ENCODE measurements at regions not wholly inside any gene's neighbourhood (a gene's known extent, or its start where the extent isn't known, plus 50 kb on each side); places are given as distances from the start of the nearest gene placed in this dataset.
"Not testable (repeated sequence)": the region's sequence is repeated elsewhere in the genome, so short reads cannot be mapped to it uniquely, and the experiment has no call there.

GRCh38 chr14:97995531-97995930 is 1198.3 kb downstream of the VRK1 start:
- Mint-ChIP-seq H3K27me3 (no peaks in the 10 kb centered on the region), H3K4me1 (peaks cover 78 to 84% (median 80%) of the 10 kb centered on the region in 3 donors), H3K4me3 (peak overlapping the region in 2 of 3 donors; percentile 25 to 62), H3K36me3 (no peaks in the 10 kb centered on the region), H3K27ac (peak overlapping the region; percentile 95 to 98), H3K9me3 (peaks cover 0 to 6% (median 0%) of the 10 kb centered on the region in 3 donors)
- ATAC-seq (replicated peaks in 1 of 4) (peak in 2 of 4 experiments; percentile 21 to 37), DNase-seq (peak in 4 of 35 experiments; percentile 16 to 38 (median 30))
- POLR2A ChIA-PET, result interaction anchor here in 1 of 2 donors (0.7 kb wide), 1 partner anchor 18 kb away, joined by 3 read pairs; no protein-coding TSS in a partner anchor
- CTCF ChIA-PET, result interaction anchor here (0.6 to 1.0 kb wide), 2 partner anchors 17 to 208 kb away, joined by 3 to 5 read pairs; no protein-coding TSS in a partner anchor
- Histone ChIP-seq H3K36me3 (ENCODE audit: control insufficient read depth in 2 of 2, extremely low read depth in 1 of 2, insufficient read depth in 1 of 2, low read length in 1 of 2) (no peaks in the 10 kb centered on the region), H3K4me1 (ENCODE audit: control insufficient read depth in 1 of 2, extremely low read depth in 1 of 2, insufficient read depth in 2 of 2, low read length in 2 of 2) (peaks cover 36 to 52% of the 10 kb centered on the region in 2 experiments), H3K4me3 (ENCODE audit: control insufficient read depth in 1 of 2, extremely low read depth in 1 of 2, low read length in 1 of 2) (no peak overlapping the region), H3K9me3 (no peaks in the 10 kb centered on the region), H3K27ac (ENCODE audit: low read length) (peak overlapping the region; percentile 86), H3K27me3 (replicated peaks in 1 of 2; ENCODE audit: control insufficient read depth in 2 of 2, extremely low read depth in 1 of 2, insufficient read depth in 2 of 2, low read length in 1 of 2) (no peaks in the 10 kb centered on the region)
- 48% methylated on average over 2 of the region's 2 CpGs for WGBS (ENCODE audit: insufficient coverage)

- ChIA-PET POLR2A (interaction anchor here in 1 of 2 donors (0.7 kb wide), 1 partner anchor 22 kb away, joined by 6 read pairs; no protein-coding TSS in a partner anchor), CTCF (no interaction called here)
- H3K4me3 Mint-ChIP-seq, result no peak overlapping the region
- no peak overlapping the region for H3K27ac Mint-ChIP-seq
- DNase-seq (no peak), ATAC-seq (replicated peaks in 1 of 4) (no peak)
- no peaks in the 10 kb centered on the region for H3K27me3 Mint-ChIP-seq
- Histone ChIP-seq H3K4me1 (ENCODE audit: control insufficient read depth in 1 of 2, extremely low read depth in 1 of 2, insufficient read depth in 2 of 2, low read length in 2 of 2) (peaks cover 4 to 5% of the 10 kb centered on the region in 2 experiments), H3K27ac (ENCODE audit: low read length) (no peak overlapping the region), H3K9me3 (no peaks in the 10 kb centered on the region), H3K36me3 (ENCODE audit: control insufficient read depth in 2 of 2, extremely low read depth in 1 of 2, insufficient read depth in 1 of 2, low read length in 1 of 2) (no peaks in the 10 kb centered on the region), H3K4me3 (ENCODE audit: control insufficient read depth in 1 of 2, extremely low read depth in 1 of 2, low read length in 1 of 2) (no peak overlapping the region), H3K27me3 (replicated peaks in 1 of 2; ENCODE audit: control insufficient read depth in 2 of 2, extremely low read depth in 1 of 2, insufficient read depth in 2 of 2, low read length in 1 of 2) (no peaks in the 10 kb centered on the region)
- H3K9me3 Mint-ChIP-seq, result no peaks in the 10 kb centered on the region
- no peaks in the 10 kb centered on the region for H3K36me3 Mint-ChIP-seq
- 90% methylated on average over 2 of the region's 7 CpGs for WGBS (ENCODE audit: insufficient coverage)
- H3K4me1 Mint-ChIP-seq, result peaks cover 12 to 15% (median 14%) of the 10 kb centered on the region in 3 donors
Observed at GRCh38 chr14:98006008-98006407, 1208.8 kb downstream of the VRK1 start.

- ChIA-PET CTCF (no interaction called here), POLR2A (no interaction called here)
- Mint-ChIP-seq H3K4me1 (peaks cover 22 to 33% (median 27%) of the 10 kb centered on the region in 3 donors), H3K4me3 (no peak overlapping the region), H3K27ac (peak overlapping the region; percentile 2 to 37), H3K27me3 (no peaks in the 10 kb centered on the region), H3K36me3 (no peaks in the 10 kb centered on the region), H3K9me3 (no peaks in the 10 kb centered on the region)
- H3K4me1 ChIP-seq (ENCODE audit: control insufficient read depth in 1 of 2, extremely low read depth in 1 of 2, insufficient read depth in 2 of 2, low read length in 2 of 2), result peaks cover 6 to 11% of the 10 kb centered on the region in 2 experiments
- H3K4me3 ChIP-seq (ENCODE audit: control insufficient read depth in 1 of 2, extremely low read depth in 1 of 2, low read length in 1 of 2), result no peak overlapping the region
- H3K27me3 ChIP-seq (replicated peaks in 1 of 2; ENCODE audit: control insufficient read depth in 2 of 2, extremely low read depth in 1 of 2, insufficient read depth in 2 of 2, low read length in 1 of 2), result no peaks in the 10 kb centered on the region
- DNase-seq, result no peak
- 51% methylated on average over 2 of the region's 4 CpGs for WGBS (ENCODE audit: insufficient coverage)
- H3K36me3 ChIP-seq (ENCODE audit: control insufficient read depth in 2 of 2, extremely low read depth in 1 of 2, insufficient read depth in 1 of 2, low read length in 1 of 2), result no peaks in the 10 kb centered on the region
- H3K9me3 ChIP-seq, result no peaks in the 10 kb centered on the region
- H3K27ac ChIP-seq (ENCODE audit: low read length), result no peak overlapping the region
- peak; percentile 43 to 98 (median 83) for ATAC-seq (replicated peaks in 1 of 4)
Observed at GRCh38 chr14:98008381-98009113, 1211.4 kb downstream of the VRK1 start.

- WGBS (ENCODE audit: insufficient coverage), result 88% methylated on average over 2 of the region's 3 CpGs
- not testable (repeated sequence) for H3K36me3 Mint-ChIP-seq
Observed at GRCh38 chr14:98009177-98009576, 1212.0 kb downstream of the VRK1 start.

GRCh38 chr14:98010784-98011183 is 1213.6 kb downstream of the VRK1 start:
- H3K4me1 Mint-ChIP-seq, result peaks cover 40 to 52% (median 48%) of the 10 kb centered on the region in 3 donors
- CTCF ChIA-PET, result interaction anchor here (0.6 to 1.5 kb wide), 3 partner anchors 14 to 72 kb away, joined by 4 read pairs; no protein-coding TSS in a partner anchor
- POLR2A ChIA-PET, result interaction anchor here (0.6 to 0.7 kb wide), 3 partner anchors 8 to 1020 kb away, joined by 3 read pairs; no protein-coding TSS in a partner anchor

More at GRCh38 chr14:98009177-98009576, 1212.0 kb downstream of the VRK1 start:
- H3K9me3 Mint-ChIP-seq; H3K27me3 ChIP-seq (replicated peaks in 1 of 2; ENCODE audit: control insufficient read depth in 2 of 2, extremely low read depth in 1 of 2, insufficient read depth in 2 of 2, low read length in 1 of 2); H3K27ac Mint-ChIP-seq; H3K27ac ChIP-seq (ENCODE audit: low read length); H3K4me3 ChIP-seq (ENCODE audit: control insufficient read depth in 1 of 2, extremely low read depth in 1 of 2, low read length in 1 of 2); POLR2A ChIA-PET; ATAC-seq (replicated peaks in 1 of 4); H3K9me3 ChIP-seq; H3K27me3 Mint-ChIP-seq; H3K36me3 ChIP-seq (ENCODE audit: control insufficient read depth in 2 of 2, extremely low read depth in 1 of 2, insufficient read depth in 1 of 2, low read length in 1 of 2); CTCF ChIA-PET; DNase-seq; H3K4me3 Mint-ChIP-seq: not testable (repeated sequence)
- H3K4me1 ChIP-seq (ENCODE audit: control insufficient read depth in 1 of 2, extremely low read depth in 1 of 2, insufficient read depth in 2 of 2, low read length in 2 of 2), result peaks cover 6 to 13% of the 10 kb centered on the region in 2 experiments
- peaks cover 24 to 36% (median 32%) of the 10 kb centered on the region in 3 donors for H3K4me1 Mint-ChIP-seq

GRCh38 chr14:98014851-98015615 is 1217.9 kb downstream of the VRK1 start:
- Histone ChIP-seq H3K9me3 (no peaks in the 10 kb centered on the region), H3K27me3 (replicated peaks in 1 of 2; ENCODE audit: control insufficient read depth in 2 of 2, extremely low read depth in 1 of 2, insufficient read depth in 2 of 2, low read length in 1 of 2) (no peaks in the 10 kb centered on the region), H3K4me3 (ENCODE audit: control insufficient read depth in 1 of 2, extremely low read depth in 1 of 2, low read length in 1 of 2) (no peak overlapping the region), H3K36me3 (ENCODE audit: control insufficient read depth in 2 of 2, extremely low read depth in 1 of 2, insufficient read depth in 1 of 2, low read length in 1 of 2) (no peaks in the 10 kb centered on the region), H3K27ac (ENCODE audit: low read length) (no peak overlapping the region), H3K4me1 (ENCODE audit: control insufficient read depth in 1 of 2, extremely low read depth in 1 of 2, insufficient read depth in 2 of 2, low read length in 2 of 2) (peaks cover 51 to 52% of the 10 kb centered on the region in 2 experiments)
- Mint-ChIP-seq H3K27ac (peak overlapping the region; percentile 83 to 86), H3K36me3 (no peaks in the 10 kb centered on the region), H3K4me3 (peak overlapping the region in 1 of 3 donors; percentile 45), H3K27me3 (no peaks in the 10 kb centered on the region), H3K4me1 (peaks cover 73 to 86% (median 77%) of the 10 kb centered on the region in 3 donors), H3K9me3 (no peaks in the 10 kb centered on the region)
- ChIA-PET CTCF (no interaction called here), POLR2A (interaction anchor here in 1 of 2 donors (0.6 kb wide), 1 partner anchor 131 kb away, joined by 4 read pairs; no protein-coding TSS in a partner anchor)
- 100% methylated on average over 1 of the region's 3 CpGs for WGBS (ENCODE audit: insufficient coverage)
- DNase-seq (no peak), ATAC-seq (replicated peaks in 1 of 4) (no peak)

More at GRCh38 chr14:98010784-98011183, 1213.6 kb downstream of the VRK1 start:
- no peaks in the 10 kb centered on the region for H3K9me3 Mint-ChIP-seq
- no peaks in the 10 kb centered on the region for H3K9me3 ChIP-seq
- H3K27me3 Mint-ChIP-seq, result no peaks in the 10 kb centered on the region
- H3K4me1 ChIP-seq (ENCODE audit: control insufficient read depth in 1 of 2, extremely low read depth in 1 of 2, insufficient read depth in 2 of 2, low read length in 2 of 2), result peaks cover 15 to 19% of the 10 kb centered on the region in 2 experiments
- WGBS (ENCODE audit: insufficient coverage), result no CpG with 5 or more reads among the region's 2 CpGs
- H3K27ac Mint-ChIP-seq, result peak overlapping the region; percentile 48 to 74
- DNase-seq (peak in 2 of 35 experiments; percentile 11 to 35), ATAC-seq (replicated peaks in 1 of 4) (peak in 1 of 4 experiments; percentile 44)
- no peak overlapping the region for H3K4me3 ChIP-seq (ENCODE audit: control insufficient read depth in 1 of 2, extremely low read depth in 1 of 2, low read length in 1 of 2)
- H3K27ac ChIP-seq (ENCODE audit: low read length), result no peak overlapping the region
- no peaks in the 10 kb centered on the region for H3K36me3 ChIP-seq (ENCODE audit: control insufficient read depth in 2 of 2, extremely low read depth in 1 of 2, insufficient read depth in 1 of 2, low read length in 1 of 2)
- H3K4me3 Mint-ChIP-seq, result no peak overlapping the region
- H3K27me3 ChIP-seq (replicated peaks in 1 of 2; ENCODE audit: control insufficient read depth in 2 of 2, extremely low read depth in 1 of 2, insufficient read depth in 2 of 2, low read length in 1 of 2), result no peaks in the 10 kb centered on the region
- H3K36me3 Mint-ChIP-seq, result no peaks in the 10 kb centered on the region
